ENCODE measurements at regions not wholly inside any gene's neighbourhood (a gene's known extent, or its start where the extent isn't known, plus 50 kb on each side); places are given as distances from the start of the nearest gene placed in this dataset.

GRCh38 chr2:121125350-121125749 is 159.7 kb downstream of the TFCP2L1 start:
- DNase-seq, result no peak

GRCh38 chr2:121128741-121129659 is 156.0 kb downstream of the TFCP2L1 start:
- no peak for DNase-seq

DNA sequence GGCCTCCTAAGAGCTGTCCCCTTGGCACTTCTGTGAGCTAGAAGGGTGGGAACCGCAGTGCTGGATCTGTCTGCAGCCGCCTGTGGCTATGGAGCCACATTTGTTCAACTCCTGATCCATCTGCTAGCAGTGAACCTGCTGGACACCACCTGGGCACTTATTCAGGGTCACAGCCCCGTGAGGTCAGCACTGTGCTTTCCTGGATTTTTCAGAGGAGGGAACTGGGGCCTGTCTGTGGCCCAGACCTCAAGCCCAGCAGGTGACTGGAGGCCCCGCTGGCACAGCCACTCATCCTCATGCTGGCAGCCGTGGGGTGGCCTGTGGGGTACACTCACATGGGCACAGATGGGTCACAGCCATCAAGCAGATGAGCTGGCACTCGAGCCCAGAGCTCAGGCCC is 155.3 kb downstream of the TFCP2L1 start:
- DNase-seq, result no peak

GRCh38 chr2:121130301-121130850 is 154.6 kb downstream of the TFCP2L1 start:
- DNase-seq, result no peak

GRCh38 chr2:121131375-121131774 is 153.6 kb downstream of the TFCP2L1 start:
- DNase-seq, result no peak

GRCh38 chr2:121132054-121132761 is 152.8 kb downstream of the TFCP2L1 start:
- no peak for DNase-seq

- no peak for DNase-seq
Measured at GRCh38 chr2:121132762-121133107, 152.3 kb downstream of the TFCP2L1 start.

- DNase-seq, result no peak
Measured at GRCh38 chr2:121133551-121134319, 151.3 kb downstream of the TFCP2L1 start.

- no peak for DNase-seq
Measured at GRCh38 chr2:121134728-121135127, 150.3 kb downstream of the TFCP2L1 start.

GRCh38 chr2:121135168-121135853 is 149.7 kb downstream of the TFCP2L1 start:
- DNase-seq, result no peak

- DNase-seq, result no peak
Measured at GRCh38 chr2:121136323-121136722, 148.7 kb downstream of the TFCP2L1 start.

- DNase-seq, result no peak
Measured at GRCh38 chr2:121137571-121137970, 147.4 kb downstream of the TFCP2L1 start.

DNA sequence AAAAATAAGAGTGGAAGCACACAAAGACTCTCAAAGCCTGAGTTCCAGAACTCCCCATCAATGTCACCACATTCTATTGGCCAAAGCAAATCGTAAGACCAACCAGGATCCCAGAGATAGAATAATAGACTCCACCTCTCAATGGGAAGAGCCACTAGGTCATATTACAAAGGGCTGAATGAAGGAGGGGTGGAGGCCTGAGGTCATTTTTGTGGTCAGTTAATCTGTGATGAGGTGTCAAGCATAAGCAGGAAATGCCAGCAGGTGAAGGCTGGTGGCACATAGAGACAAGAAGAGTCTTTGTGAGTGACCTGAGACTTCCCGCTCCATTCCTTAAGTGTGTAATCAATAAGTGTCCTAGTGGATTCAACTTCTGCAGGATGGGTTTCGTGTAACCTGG is 144.3 kb downstream of the TFCP2L1 start:
- DNase-seq, result no peak

GRCh38 chr2:121142452-121142851 is 142.6 kb downstream of the TFCP2L1 start:
- DNase-seq, result no peak

- no peak for DNase-seq
Measured at GRCh38 chr2:121144111-121144510, 140.9 kb downstream of the TFCP2L1 start.

DNA sequence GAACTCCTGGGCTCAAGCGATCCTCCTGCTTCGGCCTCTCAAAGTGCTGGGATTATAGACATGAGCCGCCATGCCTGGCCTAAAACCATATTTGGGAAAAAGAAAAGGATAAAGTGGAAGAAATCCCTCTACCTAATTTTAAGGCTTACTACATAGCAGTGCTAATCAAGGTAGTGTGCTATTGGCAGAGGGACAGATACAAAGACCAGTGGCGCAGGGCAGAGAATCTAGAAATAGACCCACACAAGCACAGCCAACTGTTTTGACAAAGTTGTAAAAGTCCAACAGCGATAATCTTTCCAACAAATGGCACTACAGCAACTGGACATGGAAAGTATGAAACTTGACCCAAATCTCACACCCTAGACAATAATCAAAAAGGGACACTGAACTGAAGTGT is 138.4 kb downstream of the TFCP2L1 start:
- no peak for DNase-seq

DNA sequence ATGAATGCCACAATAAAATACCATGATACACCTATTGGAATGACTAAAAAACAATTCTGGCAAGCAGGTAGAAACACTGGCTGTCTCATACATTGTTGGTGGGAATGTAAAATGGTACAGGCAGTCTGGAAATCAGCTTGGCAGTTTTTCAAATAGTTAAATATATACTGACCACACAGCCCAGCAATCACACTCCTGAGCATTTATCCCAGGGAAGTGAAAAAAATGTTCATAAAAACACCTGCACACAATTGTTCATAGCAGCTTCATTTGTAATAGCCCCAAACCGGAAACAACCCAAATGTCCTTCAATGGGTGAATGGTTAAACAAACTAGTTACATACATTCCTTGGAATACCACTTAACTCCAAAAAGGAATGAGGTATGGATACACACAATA is 137.2 kb downstream of the TFCP2L1 start:
- DNase-seq, result no peak

- no peak for DNase-seq
Measured at GRCh38 chr2:121148481-121148880, 136.5 kb downstream of the TFCP2L1 start.

- no peak for DNase-seq
Measured at GRCh38 chr2:121149384-121149783, 135.6 kb downstream of the TFCP2L1 start.

GRCh38 chr2:121150126-121150525 is 134.9 kb downstream of the TFCP2L1 start:
- no peak for DNase-seq

GRCh38 chr2:121150713-121151112 is 134.3 kb downstream of the TFCP2L1 start:
- no peak for DNase-seq

DNA sequence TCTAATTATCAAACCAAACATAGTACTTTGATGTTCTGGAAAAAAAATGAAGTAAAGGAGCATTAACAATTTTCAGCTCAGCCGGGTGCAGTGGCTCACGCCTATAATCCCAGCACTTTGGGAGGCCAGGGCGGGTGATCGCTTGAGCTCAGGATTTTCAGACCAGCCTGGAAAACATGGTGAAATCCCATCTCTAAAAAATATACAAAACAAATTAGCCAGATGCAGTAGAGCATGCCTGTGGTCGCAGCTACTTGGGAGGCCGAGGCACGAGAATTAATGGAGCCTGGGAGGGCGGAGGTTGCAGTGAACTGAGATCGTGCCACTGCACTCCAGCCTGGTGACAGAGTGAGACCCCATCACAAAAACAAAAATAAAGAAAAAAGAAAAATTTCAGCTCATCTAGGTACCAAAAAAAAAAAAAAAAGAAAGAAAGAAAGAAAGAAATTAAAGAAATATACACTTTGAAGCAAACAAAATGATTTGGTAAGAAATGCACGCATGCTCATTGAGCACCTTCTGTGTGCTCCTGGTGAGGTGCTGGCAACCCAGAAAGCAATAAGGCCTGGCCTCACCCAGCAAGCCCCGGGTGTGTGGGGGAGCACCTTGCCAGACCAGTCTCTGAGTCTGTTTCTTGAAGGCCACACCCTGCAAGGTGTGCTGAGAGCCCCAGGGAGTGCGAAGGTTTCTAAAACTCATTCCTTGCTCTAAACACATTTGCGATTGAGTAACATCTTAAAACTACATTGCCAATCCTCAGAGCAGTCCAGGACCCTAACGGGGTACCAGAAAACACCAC is 133.5 kb downstream of the TFCP2L1 start:
- no peak for DNase-seq

Data from stimulated activated CD4-positive, alpha-beta T cell treated with anti-CD3 and anti-CD28 coated beads, Interleukin-4, amount 100 ng/mL, for 4 hours (primary cell).